Left cardiac atrium (tissue), 4 donors: ENCODE measurements at regions not wholly inside any gene's neighbourhood (a gene's known extent, or its start where the extent isn't known, plus 50 kb on each side); places are given as distances from the start of the nearest gene placed in this dataset.

Source experiments
- ATAC-seq, 2 donors: fragments of 200-7000 bp; cut with Tn5 transposase; one replicate each; pipeline ENCODE4 v1.9.1; 2020; ENCODE audit warnings: mild to moderate bottlenecking in 2 of 2, moderate library complexity in 2 of 2
- DNase-seq: peaks from one replicate; pipeline ENCODE4 v3.0.0-alpha.2; 2020
- intact Hi-C, 2 donors: fragments of 100-400 bp; cut with DNase I; formaldehyde crosslinking; loops; one replicate each; pipeline versions ENCODE4 v1.14.1 to v1.15.1; 2022 to 2023
- donor health status: DM: no; HTN: yes; CAD: no.
- donor health status: DM: no; HTN: yes; CAD: no; lungs with severe emphysema.
- donor health status: DM: yes; HTN: yes; CAD: no.
- donor health status: Dilated cardiomyopathy.

DNA sequence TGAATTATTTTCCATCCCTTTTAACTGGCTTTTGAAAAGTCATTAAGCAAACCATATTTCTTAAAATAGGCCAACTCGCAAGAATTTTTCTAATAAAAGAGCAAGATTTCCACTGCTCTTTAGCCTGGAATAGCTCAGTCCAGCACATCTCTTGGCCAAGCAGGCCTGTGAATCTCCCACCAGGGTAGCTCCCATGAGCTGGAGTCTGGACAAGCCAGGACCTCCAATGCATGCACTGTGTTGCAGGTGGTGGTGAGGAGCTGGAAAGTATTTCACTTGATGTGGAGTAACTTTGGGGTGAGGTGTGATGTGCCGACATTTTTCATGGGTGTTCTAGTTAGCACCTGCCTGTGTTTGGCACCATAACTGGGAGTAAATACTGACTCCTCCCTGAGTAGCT lies 117.3 kb upstream of the TBX20 start:
- no peak for DNase-seq
- intact Hi-C loops = loop anchor here in 1 of 2 donors (10.0 kb wide), 1 partner anchor 106 kb away; no protein-coding TSS in a partner anchor

DNA sequence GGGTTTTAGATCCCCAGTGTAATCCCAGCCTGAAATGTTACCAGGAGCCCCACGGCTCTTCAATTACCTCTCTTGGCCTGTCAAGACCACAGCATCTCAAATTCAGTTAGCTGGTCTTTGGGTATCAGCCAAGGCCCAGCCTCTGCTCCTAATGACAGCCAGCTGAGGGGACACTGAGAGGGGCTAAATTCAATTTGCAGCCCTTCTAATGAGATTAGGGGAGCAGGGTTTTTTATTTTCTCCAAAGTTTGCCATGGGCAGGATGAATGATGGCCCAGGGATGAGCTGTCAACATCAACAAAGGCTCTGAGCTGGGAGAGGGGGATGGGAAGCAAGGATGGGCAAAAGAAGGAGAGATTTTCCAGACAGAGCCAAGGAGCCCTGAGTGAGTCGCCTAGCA lies 116.8 kb upstream of the TBX20 start:
- ATAC-seq (no peak), DNase-seq (no peak)
- intact Hi-C loops = loop anchor here in 1 of 2 donors (10.0 kb wide), 1 partner anchor 106 kb away; no protein-coding TSS in a partner anchor

More for the DNA sequence above, 117.3 kb upstream of the TBX20 start:
- no peak for ATAC-seq

DNA sequence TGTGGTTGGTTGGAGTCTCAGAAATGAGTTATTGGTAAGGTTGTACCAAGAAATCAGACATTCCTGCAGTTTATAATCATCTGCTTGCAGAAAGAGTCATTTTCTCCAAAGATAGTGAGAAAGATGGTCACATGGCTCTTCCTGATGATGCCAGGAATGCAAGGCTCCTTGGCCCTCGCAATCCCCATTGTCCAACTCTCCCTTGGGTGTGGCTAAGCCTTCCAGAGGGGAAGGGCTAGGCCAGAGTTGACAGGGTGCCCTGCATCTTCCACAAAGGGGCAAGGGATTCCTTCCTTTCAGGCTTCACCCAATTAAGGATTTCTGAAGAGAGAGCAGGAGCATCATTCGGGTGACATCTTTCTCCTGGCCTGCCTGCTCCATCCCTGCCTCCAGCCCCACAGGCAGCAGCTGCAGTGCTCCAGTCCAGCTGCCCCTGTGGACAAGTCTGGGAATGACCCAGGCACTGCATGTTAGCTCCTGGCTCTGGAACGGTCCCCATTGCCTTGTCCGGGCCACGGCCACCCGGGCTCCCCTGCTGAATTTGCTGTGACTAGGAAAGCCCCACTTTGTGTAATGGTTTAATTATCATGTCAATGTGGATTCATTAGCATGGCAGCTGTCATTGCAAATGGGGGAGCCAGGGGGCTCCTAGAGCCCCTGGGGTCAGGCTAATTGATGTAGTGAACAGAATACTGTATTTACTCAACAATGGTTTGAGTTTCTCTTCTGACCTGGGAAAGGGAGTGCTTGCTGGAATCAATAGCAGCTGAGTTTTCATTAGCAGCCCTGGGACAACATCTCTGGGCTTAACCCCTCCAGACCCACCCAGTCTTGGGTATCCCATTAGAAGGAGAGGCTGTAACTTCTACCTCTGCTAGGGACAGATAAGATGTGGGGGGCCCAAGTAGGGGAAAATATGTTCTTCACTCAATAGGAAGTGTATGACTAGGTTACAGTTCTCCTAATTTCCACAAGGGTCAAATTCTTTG lies 112.6 kb upstream of the TBX20 start:
- intact Hi-C loops = no loop called here
- no peak for DNase-seq
- peak in 1 of 2 donors; percentile 55 for ATAC-seq

DNA sequence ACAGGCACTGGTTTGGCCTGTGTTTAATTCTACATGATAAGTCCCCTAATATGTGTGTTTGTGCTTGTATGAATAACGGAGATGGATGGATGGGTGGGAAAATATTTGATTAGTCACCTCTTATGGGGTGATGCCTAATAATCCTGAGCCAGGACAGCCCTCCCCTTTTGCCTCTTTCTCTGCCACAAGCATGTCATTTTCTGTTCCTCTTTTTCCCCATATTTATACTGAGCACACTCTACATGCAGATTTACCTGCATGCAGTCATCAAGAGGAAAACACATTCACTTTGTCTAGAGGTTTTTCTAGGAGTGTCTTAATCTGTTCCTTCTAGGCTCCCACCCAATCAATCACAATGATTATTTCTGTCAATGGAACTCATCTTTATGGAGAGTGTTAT lies 111.6 kb upstream of the TBX20 start:
- intact Hi-C loops = no loop called here
- ATAC-seq = no peak

DNA sequence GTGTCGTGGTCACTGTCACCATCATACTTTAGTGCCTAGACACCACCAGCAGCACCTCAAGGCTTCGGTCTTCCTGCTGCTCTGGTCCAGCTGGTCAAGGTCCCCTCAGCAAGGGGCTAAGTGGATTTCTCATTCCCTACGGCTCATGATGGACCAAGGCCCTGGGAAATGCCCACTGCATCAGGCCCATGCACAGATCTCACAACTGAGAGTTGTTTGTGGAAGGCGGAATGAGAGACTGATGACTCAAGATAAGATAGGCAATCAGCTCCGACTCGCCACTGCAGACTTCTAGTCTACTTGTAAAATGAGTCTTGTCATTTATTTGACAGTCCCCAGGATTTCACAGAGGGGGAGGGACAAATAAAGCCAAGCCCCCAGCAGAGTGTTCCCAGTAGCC lies 108.4 kb upstream of the TBX20 start:
- ATAC-seq = no peak
- intact Hi-C loops = no loop called here
- DNase-seq = no peak

More for the DNA sequence above, 111.6 kb upstream of the TBX20 start:
- no peak for DNase-seq

DNA sequence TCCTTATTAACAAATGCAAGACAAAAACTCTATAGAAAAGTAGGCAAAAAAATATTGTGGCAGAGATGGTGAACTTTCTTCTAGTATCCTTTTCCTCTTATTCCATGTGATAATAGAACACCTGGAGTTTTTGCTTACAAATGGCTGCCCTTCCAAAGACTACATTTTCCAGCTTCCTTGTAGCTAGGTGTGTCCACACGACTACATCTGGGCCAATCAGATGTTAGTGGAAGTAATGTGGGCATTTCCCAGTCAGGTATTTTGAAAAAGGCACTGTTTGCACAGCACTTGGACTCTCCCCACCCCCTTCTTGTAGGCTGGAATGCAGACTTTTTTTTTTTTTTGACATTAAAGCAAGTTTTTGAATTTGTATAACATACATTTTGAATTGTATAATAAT lies 105.5 kb upstream of the TBX20 start:
- intact Hi-C loops = no loop called here
- no peak for ATAC-seq
- DNase-seq = no peak

DNA sequence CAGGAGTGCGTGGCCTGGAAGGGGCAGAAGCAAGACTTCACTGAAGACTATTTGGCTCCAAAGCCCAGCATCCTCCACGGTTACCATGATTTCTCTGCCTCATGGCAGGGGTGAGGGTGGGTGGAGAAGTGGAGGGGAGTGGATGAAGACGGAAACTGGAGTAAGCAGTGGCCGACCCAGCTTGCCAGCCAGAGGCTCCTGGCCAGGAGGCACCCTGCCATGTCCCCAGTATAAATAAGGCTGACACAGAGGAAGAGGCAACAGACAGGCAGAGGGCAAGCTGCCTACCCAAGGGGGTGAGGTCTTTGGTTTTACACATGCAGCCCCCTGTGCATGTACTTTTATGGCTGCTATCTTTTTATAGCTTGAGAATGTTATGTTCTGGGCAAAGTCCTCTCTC lies 102.6 kb upstream of the TBX20 start:
- ATAC-seq (peak; percentile 71 to 73), DNase-seq (no peak)
- intact Hi-C loops = no loop called here

DNA sequence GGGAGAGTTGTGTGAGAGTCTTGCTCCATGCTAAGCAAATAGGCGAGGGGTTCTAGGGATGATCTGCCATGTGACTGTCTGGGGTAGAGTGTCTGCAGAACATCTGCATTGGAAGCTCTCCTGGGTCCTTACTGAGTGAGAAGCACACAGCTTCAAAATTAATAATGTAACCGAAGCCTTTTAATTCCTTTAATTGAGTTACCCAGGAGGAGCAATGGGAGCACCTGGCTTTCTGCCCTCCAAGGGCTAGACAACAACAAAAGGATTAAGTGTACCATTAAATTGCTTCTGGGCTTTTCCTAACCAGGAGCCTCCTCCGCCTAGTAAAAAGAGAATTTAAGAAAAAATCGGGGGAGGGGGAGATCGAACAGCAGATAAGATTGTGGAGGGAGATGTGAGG lies 102.0 kb upstream of the TBX20 start:
- DNase-seq = no peak
- intact Hi-C loops = no loop called here
- no peak for ATAC-seq

DNA sequence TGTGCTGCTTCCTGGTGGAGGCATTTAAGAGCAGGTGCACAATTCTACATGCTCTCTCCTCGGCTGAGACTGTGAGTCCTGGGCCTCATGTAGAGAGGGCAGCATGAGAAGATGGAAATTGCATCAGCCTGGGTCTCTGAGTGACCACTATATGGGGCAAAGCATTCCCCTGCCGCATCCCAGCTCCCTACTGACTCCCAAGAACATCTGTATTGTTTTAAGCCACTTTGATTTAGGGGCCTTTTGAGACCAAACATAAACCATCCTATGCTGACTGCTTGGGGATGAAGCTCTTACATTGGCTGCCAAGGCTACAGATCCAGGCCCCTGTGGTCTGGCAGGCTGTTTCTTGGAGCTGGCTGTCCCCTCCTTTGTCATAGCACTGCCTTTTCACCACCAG lies 101.3 kb upstream of the TBX20 start:
- DNase-seq (no peak), ATAC-seq (peak in 1 of 2 donors; percentile 44)
- intact Hi-C loops = no loop called here

DNA sequence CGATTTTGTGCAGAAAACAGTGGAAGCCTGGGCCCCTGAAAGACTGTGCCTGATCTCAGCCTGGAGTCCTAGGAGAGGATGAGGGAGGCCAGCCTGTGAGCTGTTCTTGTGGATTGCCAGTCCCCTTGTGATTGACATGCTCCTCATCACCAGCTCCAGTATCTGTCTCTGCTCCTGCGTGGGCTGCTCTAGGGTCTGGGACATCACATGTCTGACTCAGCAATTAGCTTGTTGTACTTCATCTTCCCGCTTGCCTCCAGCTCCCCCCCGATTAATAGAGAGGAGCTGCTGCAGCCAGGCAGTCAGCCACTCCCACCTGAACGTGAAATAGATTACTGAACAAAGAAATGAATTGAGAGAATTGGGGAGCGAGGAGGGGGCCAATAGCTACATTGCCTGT lies 99.6 kb upstream of the TBX20 start:
- peak in 1 of 2 donors; percentile 38 for ATAC-seq
- no peak for DNase-seq
- intact Hi-C loops = no loop called here

DNA sequence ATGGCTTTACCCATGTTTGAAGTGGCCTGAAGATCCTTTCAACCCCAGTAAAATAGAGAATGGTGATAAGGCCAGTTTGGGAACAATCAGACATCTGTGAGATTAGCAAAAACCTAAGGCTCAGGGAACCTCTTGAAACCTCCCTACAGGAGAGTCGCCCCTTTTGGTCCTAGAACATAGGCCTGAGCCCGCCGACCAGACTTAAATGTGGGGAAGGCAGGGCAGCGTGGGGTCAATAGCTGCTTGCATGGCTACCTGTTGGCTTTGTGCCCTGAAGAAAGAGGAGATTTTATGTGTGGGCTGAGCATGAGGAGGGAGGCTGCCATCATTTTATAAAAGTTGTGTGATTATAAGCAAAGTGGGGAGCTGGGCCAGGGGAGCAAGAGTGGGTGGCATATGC lies 97.6 kb upstream of the TBX20 start:
- DNase-seq (no peak), ATAC-seq (no peak)
- intact Hi-C loops = no loop called here

DNA sequence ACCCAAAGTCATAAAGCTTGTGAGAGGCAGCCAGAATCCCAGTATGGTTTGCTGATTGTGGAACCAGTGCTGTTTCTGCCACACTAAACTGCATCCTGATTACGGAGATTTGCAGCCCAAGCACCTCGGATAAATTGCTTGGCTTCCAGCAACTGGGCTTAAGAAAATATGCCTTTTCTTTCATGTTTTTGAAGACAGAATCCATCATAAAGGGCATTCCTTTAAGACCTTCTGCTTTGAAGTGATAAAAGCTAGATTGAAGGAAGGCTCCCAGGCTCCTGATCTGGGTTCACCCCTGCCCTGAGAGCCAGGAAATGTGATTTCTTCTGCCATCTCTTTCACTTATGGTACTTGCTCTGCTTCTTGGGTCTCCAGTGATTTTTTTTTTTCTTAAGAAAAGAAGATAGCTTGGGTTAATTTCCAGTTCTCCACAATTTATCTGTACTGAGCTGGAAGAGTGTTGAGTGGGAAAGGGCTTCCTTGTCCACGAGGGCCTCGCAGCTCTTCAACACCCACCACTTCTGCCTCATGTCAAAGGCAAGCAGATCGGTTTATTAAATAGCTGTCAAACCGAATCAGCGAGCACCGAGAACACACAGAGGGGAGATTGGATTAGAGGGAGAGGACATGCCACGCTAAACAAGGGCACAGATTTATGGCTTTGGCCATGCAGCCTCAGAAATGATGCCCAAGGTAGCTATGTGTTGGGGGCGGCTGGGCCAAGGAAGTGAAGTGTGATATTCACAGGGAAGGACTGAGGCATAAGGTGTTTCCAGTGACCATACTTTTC lies 94.9 kb upstream of the TBX20 start:
- ATAC-seq (no peak), DNase-seq (no peak)
- intact Hi-C loops = no loop called here

DNA sequence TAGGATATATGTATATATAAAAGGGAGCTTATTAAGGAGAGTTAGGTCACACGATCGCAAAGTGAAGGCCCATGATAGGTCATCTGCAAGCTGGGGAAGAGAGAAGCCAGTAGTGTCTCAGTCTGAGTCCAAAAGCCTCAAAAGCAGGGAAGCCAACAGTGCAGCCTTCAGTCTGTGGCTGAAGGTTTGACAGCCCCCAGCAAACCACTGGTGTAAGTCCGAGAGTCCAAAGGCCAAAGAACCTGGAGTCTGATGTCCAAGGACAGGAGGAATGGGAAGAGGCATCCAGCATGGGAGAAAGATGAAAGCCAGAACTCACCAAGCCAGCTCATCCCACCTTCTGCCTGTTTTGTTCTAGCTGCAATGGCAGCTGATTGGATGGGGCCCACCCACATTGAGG lies 88.9 kb upstream of the TBX20 start:
- intact Hi-C loops = no loop called here
- DNase-seq (no peak), ATAC-seq (no peak)

DNA sequence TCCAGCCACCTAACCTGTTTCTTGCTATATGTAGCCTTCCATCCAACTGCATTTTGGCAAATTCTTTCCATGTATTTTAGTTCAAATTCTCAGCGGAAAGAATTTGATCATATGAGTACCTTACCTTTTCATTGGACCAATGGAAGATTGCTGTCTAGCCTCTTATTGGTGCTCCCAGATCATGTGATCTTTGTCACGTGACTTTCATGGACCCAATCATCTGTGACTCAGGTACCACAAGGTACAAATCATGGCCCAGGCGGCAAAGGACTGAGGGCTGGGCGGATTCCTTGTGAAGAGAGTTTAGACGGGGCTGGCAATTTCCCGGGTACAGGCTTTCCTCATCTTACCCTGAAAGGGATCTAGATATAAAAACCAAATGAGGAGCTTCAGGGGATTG lies 85.9 kb upstream of the TBX20 start:
- DNase-seq (no peak), ATAC-seq (no peak)
- intact Hi-C loops = no loop called here

DNA sequence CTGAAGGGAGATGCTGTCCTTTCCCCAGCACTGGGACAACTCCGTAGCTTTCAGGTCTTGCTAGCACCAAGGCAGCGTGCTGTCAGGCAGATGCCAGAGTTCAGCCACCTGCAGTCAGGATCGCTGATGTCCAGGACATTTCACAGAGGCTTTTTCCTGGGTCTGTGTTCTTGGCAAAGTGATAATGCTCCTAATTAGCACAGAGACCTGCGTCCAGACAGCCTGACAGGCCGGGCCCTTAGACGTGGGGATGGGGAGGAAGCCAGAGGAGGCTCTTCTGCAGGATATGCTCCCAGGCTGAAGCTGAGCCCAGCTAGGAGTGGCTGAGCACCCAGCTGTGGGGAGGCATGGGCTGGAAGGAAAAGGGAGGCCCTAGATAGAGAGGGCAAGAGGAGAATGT lies 82.5 kb upstream of the TBX20 start:
- ATAC-seq (peak; percentile 10 to 45), DNase-seq (no peak)
- intact Hi-C loops = no loop called here

DNA sequence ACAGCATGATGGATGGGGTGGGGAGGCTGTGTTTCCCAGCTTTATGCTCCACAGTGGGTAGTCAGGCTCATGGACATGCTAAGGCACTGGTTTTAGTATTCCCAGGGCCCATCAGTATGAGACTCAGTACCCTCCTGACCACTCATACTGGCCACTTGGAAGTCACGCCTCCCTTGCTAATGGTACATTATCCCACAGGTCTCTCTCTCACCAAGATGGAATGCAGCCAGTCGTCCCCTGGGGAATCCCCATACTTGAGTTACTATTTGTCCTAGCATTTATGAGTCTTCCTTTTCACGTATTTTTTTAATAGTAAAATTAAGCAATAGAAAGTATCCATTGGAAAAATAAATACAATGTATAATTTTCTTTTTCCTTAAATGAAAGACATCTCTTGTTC lies 80.6 kb upstream of the TBX20 start:
- DNase-seq (no peak), ATAC-seq (no peak)
- intact Hi-C loops = no loop called here

DNA sequence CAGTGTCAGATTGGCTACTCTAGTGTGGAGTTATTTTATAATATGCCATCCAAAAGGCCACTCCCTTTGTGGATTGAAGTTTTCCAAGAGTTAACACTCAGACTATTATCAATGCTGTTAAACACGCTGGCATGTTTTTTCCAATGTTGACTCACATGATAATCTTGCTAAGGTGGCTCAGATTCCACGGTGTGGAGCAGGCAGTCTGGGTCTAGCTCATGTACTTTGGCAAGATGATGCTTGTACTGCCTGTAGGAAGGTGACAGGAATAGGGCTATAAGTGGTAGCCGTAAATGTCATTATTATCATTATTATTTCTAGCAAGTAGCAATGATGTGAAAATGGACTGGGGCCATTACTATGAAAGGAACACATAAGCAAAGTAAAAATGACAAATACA lies 79.4 kb upstream of the TBX20 start:
- ATAC-seq = peak in 1 of 2 donors; percentile 67
- intact Hi-C loops = no loop called here
- DNase-seq = no peak

DNA sequence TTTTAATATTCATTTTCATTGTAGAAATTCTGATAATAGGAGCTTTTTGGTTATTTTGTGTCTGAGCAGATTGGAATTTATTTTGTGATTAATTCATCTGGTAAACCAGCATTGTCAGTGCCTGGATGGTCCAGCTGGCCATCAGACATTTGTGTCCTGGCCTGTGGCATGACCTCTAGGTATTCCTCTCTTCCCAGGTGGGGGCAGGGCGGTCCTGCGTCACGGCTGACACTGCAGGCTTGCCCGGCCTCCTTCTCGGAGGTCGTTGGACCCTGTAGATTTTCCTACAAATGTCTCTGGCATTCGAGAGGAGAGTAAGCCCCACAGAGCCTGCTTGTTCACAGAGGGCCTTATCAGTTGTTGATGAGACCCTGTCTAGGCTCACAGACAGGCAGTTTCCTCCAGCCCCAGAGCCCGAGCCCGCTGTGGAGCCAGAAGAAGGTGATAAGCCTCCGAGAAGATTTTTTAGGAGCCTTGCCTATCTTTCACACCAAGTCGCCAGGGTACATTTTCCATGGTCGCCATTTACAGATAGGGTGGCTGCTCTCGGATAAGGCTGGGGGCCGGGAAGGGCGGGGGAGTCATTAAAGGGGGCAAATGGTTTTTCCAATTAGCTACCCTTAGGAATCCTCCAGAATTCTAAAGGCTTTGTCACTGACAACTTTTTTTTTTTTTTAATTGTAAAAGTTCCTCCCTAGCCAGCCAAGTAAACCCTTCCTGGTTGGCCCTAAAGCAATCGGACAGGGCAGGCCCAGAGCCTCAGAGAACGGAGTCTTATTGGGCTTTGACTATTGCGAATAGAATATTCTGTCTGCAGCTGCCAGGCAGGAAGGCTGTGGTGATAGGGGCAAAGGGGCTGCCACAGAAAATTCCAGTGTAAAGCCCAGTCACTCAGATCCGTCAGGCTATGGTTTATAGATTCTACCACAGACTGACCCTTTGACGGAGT lies 78.1 kb upstream of the TBX20 start:
- DNase-seq (peak; percentile 58), ATAC-seq (peak; percentile 48 to 53)
- intact Hi-C loops = no loop called here

DNA sequence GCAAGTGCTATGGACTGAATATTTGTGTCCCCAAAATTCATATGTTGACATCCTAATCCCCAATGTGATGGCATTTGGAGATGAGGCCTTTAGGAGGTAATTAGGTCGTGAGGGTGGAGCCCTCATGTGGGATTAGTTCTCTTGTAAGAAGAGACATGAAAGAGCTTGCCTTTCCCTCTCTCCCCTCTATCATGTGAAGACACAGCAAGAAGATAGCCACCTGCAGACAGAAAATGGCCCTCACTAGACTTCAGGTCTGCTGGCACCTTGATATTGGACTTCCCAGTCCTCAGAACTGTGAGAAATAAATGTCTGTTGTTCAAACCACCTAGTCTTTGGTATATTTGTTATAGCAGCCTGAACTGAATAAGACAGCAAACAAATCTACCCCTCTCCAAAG lies 75.1 kb upstream of the TBX20 start:
- ATAC-seq (no peak), DNase-seq (no peak)
- intact Hi-C loops = no loop called here
